Liver (tissue), 8 donors: ENCODE measurements at regions not wholly inside any gene's neighbourhood (a gene's known extent, or its start where the extent isn't known, plus 50 kb on each side); places are given as distances from the start of the nearest gene placed in this dataset.

ENCODE experiments used
- DNase-seq: peaks from one replicate; pipeline ENCODE4 v3.0.0-alpha.2; 2017; ENCODE audit warnings: low spot score
- H3K27ac ChIP-seq, 2 donors: one replicate each; pipeline ENCODE4 v1.7.0; 2013; ENCODE audit warnings: inconsistent platforms in 2 of 2, low read length in 2 of 2, control low read depth in 1 of 2, low read depth in 1 of 2, mild to moderate bottlenecking in 1 of 2
- H3K27me3 ChIP-seq, 4 donors: one replicate each; pipeline versions ENCODE4 v1.6.1 to v1.7.0; 2013; ENCODE audit warnings: low read length in 3 of 4, inconsistent platforms in 1 of 4, mild to moderate bottlenecking in 1 of 4, moderate library complexity in 1 of 4; ENCODE audit not compliant: control insufficient read depth in 4 of 4, insufficient read depth in 4 of 4
- H3K36me3 ChIP-seq, 4 donors: one replicate each; pipeline versions ENCODE4 v1.6.1 to v1.7.0; 2013; ENCODE audit warnings: low read length in 3 of 4, mild to moderate bottlenecking in 3 of 4, low read depth in 1 of 4, moderate library complexity in 1 of 4; ENCODE audit not compliant: control insufficient read depth in 4 of 4, insufficient read depth in 3 of 4
- H3K4me1 ChIP-seq, 4 donors: one replicate each; pipeline versions ENCODE4 v1.6.1 to v1.7.0; 2013; ENCODE audit warnings: low read length in 3 of 4, mild to moderate bottlenecking in 3 of 4, moderate library complexity in 1 of 4; ENCODE audit not compliant: control insufficient read depth in 4 of 4, insufficient read depth in 4 of 4
- H3K4me3 ChIP-seq, 3 donors: one replicate each; pipeline versions ENCODE4 v1.6.1 to v1.7.0; 2013; ENCODE audit warnings: low read length in 3 of 3, control low read depth in 1 of 3, low read depth in 1 of 3, mild to moderate bottlenecking in 1 of 3
- H3K9ac ChIP-seq, 2 donors: one replicate each; pipeline ENCODE4 v1.7.0; 2013; ENCODE audit warnings: low read length in 2 of 2, mild to moderate bottlenecking in 2 of 2, moderate library complexity in 2 of 2, control low read depth in 1 of 2, low read depth in 1 of 2
- H3K9me3 ChIP-seq, 4 donors: one replicate each; pipeline versions ENCODE4 v1.6.1 to v1.7.0; 2013; ENCODE audit warnings: low read length in 3 of 4; ENCODE audit not compliant: control insufficient read depth in 4 of 4
- CTCF ChIP-seq: fragments of 150-350 bp; IDR thresholded peaks from 2 replicates; pipeline ENCODE4 v1.5.1; 2017; ENCODE audit warnings: improper control_type of control experiment, low read depth, low read length; ENCODE audit not compliant: missing input control
- FOXA1 ChIP-seq: IDR thresholded peaks from 2 replicates; pipeline ENCODE4 v1.6.1; 2016; ENCODE audit warnings: antibody characterized with exemption
- FOXA2 ChIP-seq: IDR thresholded peaks from 2 replicates; pipeline ENCODE4 v1.6.1; 2016; ENCODE audit warnings: antibody characterized with exemption
- GABPA ChIP-seq, 2 donors: IDR thresholded peaks in 1 of 2; conservative IDR thresholded peaks in 1 of 2; 2 replicates each; pipeline ENCODE4 v1.6.1; 2016; ENCODE audit warnings: antibody characterized with exemption in 2 of 2, mild to moderate bottlenecking in 1 of 2, moderate library complexity in 1 of 2
- HNF4A ChIP-seq, 2 donors: conservative IDR thresholded peaks; 2 replicates each; pipeline ENCODE4 v1.6.1; 2016; ENCODE audit warnings: antibody characterized with exemption in 2 of 2, mild to moderate bottlenecking in 2 of 2
- HNF4G ChIP-seq: IDR thresholded peaks from 2 replicates; pipeline ENCODE4 v1.6.1; 2016; ENCODE audit warnings: antibody characterized with exemption
- JUND ChIP-seq, 2 donors: IDR thresholded peaks; 2 replicates each; pipeline ENCODE4 v1.6.1; 2016; ENCODE audit warnings: antibody characterized with exemption in 2 of 2
- MAX ChIP-seq: IDR thresholded peaks from 2 replicates; pipeline ENCODE4 v1.6.1; 2016; ENCODE audit warnings: antibody characterized with exemption
- NR2F2 ChIP-seq: IDR thresholded peaks from 2 replicates; pipeline ENCODE4 v1.6.1; 2016; ENCODE audit warnings: antibody characterized with exemption
- RAD21 ChIP-seq, 2 donors: IDR thresholded peaks; 2 replicates each; pipeline ENCODE4 v1.6.1; 2016; ENCODE audit warnings: antibody characterized with exemption in 2 of 2, mild to moderate bottlenecking in 2 of 2
- REST ChIP-seq: IDR thresholded peaks from 2 replicates; pipeline ENCODE4 v1.6.1; 2016; ENCODE audit warnings: antibody characterized with exemption, mild to moderate bottlenecking
- RXRA ChIP-seq, 2 donors: IDR thresholded peaks; 2 replicates each; pipeline ENCODE4 v1.6.1; 2017 to 2018; ENCODE audit warnings: antibody characterized with exemption in 2 of 2, mild to moderate bottlenecking in 1 of 2
- SP1 ChIP-seq: IDR thresholded peaks from 2 replicates; pipeline ENCODE4 v1.6.1; 2018; ENCODE audit warnings: antibody characterized with exemption, mild to moderate bottlenecking
- TAF1 ChIP-seq: conservative IDR thresholded peaks from 2 replicates; pipeline ENCODE4 v1.6.1; 2016; ENCODE audit warnings: antibody characterized with exemption, mild to moderate bottlenecking
- YY1 ChIP-seq: IDR thresholded peaks from 2 replicates; pipeline ENCODE4 v1.6.1; 2016; ENCODE audit warnings: antibody characterized with exemption, mild to moderate bottlenecking
- WGBS: extraction: QIAGEN DNeasy Blood & Tissue Kit; methylation state at CpG from one replicate; pipeline ENCODE4 v1.1.7; 2013; 5-methylcytosine and 5-hydroxymethylcytosine counted together
- donor health status: healthy.
- donor health status: healthy.
- donor health status: healthy.
- donor health status: healthy.
- donor health status: healthy.

GRCh38 chr21:16572032-16572431 is 842.2 kb downstream of the USP25 start:
- DNase-seq: no peak
- WGBS: 88% methylated on average over 1 of the region's 1 CpG
- Histone ChIP-seq H3K4me3 (no peak overlapping the region), H3K36me3 (no peaks in the 10 kb centered on the region), H3K4me1 (no peaks in the 10 kb centered on the region), H3K27ac (no peak overlapping the region), H3K9ac (no peak overlapping the region), H3K27me3 (no peaks in the 10 kb centered on the region), H3K9me3 (no peaks in the 10 kb centered on the region)
- no peak for TF ChIP-seq TAF1
- TF ChIP-seq RXRA (IDR thresholded peaks at IDR 0.05): no peak
- no peak for TF ChIP-seq FOXA2
- no peak for TF ChIP-seq HNF4G
- TF ChIP-seq NR2F2: no peak
- TF ChIP-seq RAD21 (IDR thresholded peaks at IDR 0.05): no peak
- no peak for TF ChIP-seq GABPA (IDR thresholded peaks at IDR 0.05 in 1 of 2, conservative IDR thresholded peaks at IDR 0.05 in 1 of 2)
- no peak for TF ChIP-seq REST
- TF ChIP-seq YY1: no peak
- TF ChIP-seq HNF4A (conservative IDR thresholded peaks at IDR 0.05): no peak
- no peak for TF ChIP-seq JUND (IDR thresholded peaks at IDR 0.05)
- no peak for TF ChIP-seq FOXA1
- no peak for TF ChIP-seq CTCF
- no peak for TF ChIP-seq SP1
- TF ChIP-seq MAX: no peak

GRCh38 chr21:16573578-16573977 is 843.8 kb downstream of the USP25 start:
- no peak overlapping the region for H3K9ac ChIP-seq
- no peak for DNase-seq
- no peak overlapping the region for H3K27ac ChIP-seq
- no peaks in the 10 kb centered on the region for H3K4me1 ChIP-seq
- TF ChIP-seq GABPA (IDR thresholded peaks at IDR 0.05 in 1 of 2, conservative IDR thresholded peaks at IDR 0.05 in 1 of 2): no peak
- no peak for TF ChIP-seq CTCF
- no peak overlapping the region for H3K4me3 ChIP-seq
- no peaks in the 10 kb centered on the region for H3K9me3 ChIP-seq
- no peaks in the 10 kb centered on the region for H3K36me3 ChIP-seq
- WGBS: 95% methylated on average over 1 of the region's 1 CpG
- H3K27me3 ChIP-seq: no peaks in the 10 kb centered on the region
